A673 (cell line): ENCODE measurements at regions not wholly inside any gene's neighbourhood (a gene's known extent, or its start where the extent isn't known, plus 50 kb on each side); places are given as distances from the start of the nearest gene placed in this dataset.

Experiments
- BruUV-seq: library from RNA; stranded (reverse); fragments of 400-500 nt; replicated peaks from 2 replicates; lab custom pipeline; 2021; lab: Mats Ljungman, UMichigan
- CTCF ChIA-PET: fragments of 300-600 bp; sonication (Branson Sonifier 250); formaldehyde crosslinking; loops from one replicate; lab custom pipeline; 2022; ENCODE audit warnings: antibody characterized with exemption; lab: Charles Lee
- POLR2A ChIA-PET: fragments of 300-600 bp; sonication (Branson Sonifier 250); formaldehyde crosslinking; loops from one replicate; lab custom pipeline; 2022; ENCODE audit warnings: antibody characterized with exemption; ENCODE audit not compliant: low non-redundant PET; lab: Charles Lee
- DNase-seq: peaks from one replicate; pipeline ENCODE4 v3.0.0-alpha.2; 2015; ENCODE audit warnings: low spot score
- H3K27ac ChIP-seq: fragments of 200-600 bp; sonication (generic); 2 replicates; pipeline ENCODE4 v1.5.1; 2016; ENCODE audit warnings: mixed run types, low read depth, mild to moderate bottlenecking, mixed read lengths, antibody characterized with exemption, low read length; ENCODE audit not compliant: poor library complexity, severe bottlenecking
- H3K27me3 ChIP-seq: fragments of 200-600 bp; sonication (generic); replicated peaks from 2 replicates; pipeline ENCODE4 v1.6.1; 2017; ENCODE audit warnings: mixed run types, low read depth, mild to moderate bottlenecking, mixed read lengths, antibody characterized with exemption, low read length; ENCODE audit not compliant: insufficient read depth, poor library complexity
- H3K36me3 ChIP-seq: fragments of 200-600 bp; sonication (generic); 2 replicates; pipeline ENCODE4 v1.6.1; 2016; ENCODE audit warnings: mixed run types, mild to moderate bottlenecking, mixed read lengths, antibody characterized with exemption, low read length; ENCODE audit not compliant: insufficient read depth, poor library complexity, severe bottlenecking
- H3K4me1 ChIP-seq: fragments of 200-600 bp; sonication (generic); 2 replicates; pipeline ENCODE4 v1.6.1; 2017; ENCODE audit warnings: mixed run types, mild to moderate bottlenecking, mixed read lengths, antibody characterized with exemption, low read length; ENCODE audit not compliant: insufficient read depth, poor library complexity, severe bottlenecking
- H3K4me3 ChIP-seq: fragments of 200-600 bp; sonication (generic); 2 replicates; pipeline ENCODE4 v1.5.1; 2016; ENCODE audit warnings: low read depth, mixed run types, mild to moderate bottlenecking, mixed read lengths, low read length; ENCODE audit not compliant: poor library complexity, severe bottlenecking
- H3K9me3 ChIP-seq: fragments of 200-600 bp; sonication (generic); 2 replicates; pipeline ENCODE4 v1.6.1; 2016; ENCODE audit warnings: mixed run types, low read depth, mild to moderate bottlenecking, mixed read lengths, antibody characterized with exemption, low read length; ENCODE audit not compliant: poor library complexity, severe bottlenecking
- EZH2 ChIP-seq: fragments of 200-600 bp; sonication (generic); IDR thresholded peaks from 2 replicates; pipeline ENCODE4 v1.6.1; 2017; ENCODE audit warnings: borderline replicate concordance, low read depth, mild to moderate bottlenecking, mixed read lengths, antibody characterized with exemption, low read length; ENCODE audit not compliant: poor library complexity, severe bottlenecking
- intact Hi-C: fragments of 100-400 bp; cut with micrococcal nuclease; formaldehyde crosslinking; loops from one replicate; pipeline ENCODE4 v1.10.0; 2022; ENCODE audit not compliant: unreplicated experiment
- TF ChIP-seq, protein P1 (sequence below): fragments of 300-800, 200-600 bp; sonication (generic); conservative IDR thresholded peaks from 2 replicates; pipeline ENCODE4 v1.5.1; 2017; ENCODE audit warnings: low read depth, mild to moderate bottlenecking, antibody characterized with exemption, low read length, moderate library complexity, mixed read lengths

DNA sequence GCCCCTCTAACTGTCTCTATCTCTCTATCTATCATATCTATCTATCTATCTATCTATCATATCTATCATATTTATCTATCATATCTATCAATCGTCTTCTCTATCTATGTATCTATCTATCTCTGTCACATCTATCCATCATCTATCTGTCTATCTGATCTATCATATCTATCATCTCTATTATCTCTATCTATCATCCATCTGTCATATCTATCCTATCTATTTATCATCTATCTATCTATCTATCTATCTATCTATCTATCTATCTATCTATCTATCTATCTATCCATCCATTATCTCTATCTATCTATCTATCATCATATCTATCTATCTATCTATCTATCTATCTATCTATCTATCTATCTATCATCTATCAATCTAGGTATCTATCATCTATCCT is 638.0 kb downstream of the DHX35 start:
- no peaks in the 10 kb centered on the region for H3K4me1 ChIP-seq
- no peak overlapping the region for H3K27ac ChIP-seq
- no peaks in the 10 kb centered on the region for H3K36me3 ChIP-seq
- intact Hi-C loops: no loop called here
- no TSS peak for BruUV-seq
- DNase-seq: no peak
- CTCF ChIA-PET: no interaction called here
- H3K9me3 ChIP-seq: no peaks in the 10 kb centered on the region
- H3K4me3 ChIP-seq: no peak overlapping the region
- peaks cover 41% of the 10 kb centered on the region for H3K27me3 ChIP-seq
- POLR2A ChIA-PET: no interaction called here
- no peak for TF ChIP-seq EZH2
- TF ChIP-seq, protein P1, sequence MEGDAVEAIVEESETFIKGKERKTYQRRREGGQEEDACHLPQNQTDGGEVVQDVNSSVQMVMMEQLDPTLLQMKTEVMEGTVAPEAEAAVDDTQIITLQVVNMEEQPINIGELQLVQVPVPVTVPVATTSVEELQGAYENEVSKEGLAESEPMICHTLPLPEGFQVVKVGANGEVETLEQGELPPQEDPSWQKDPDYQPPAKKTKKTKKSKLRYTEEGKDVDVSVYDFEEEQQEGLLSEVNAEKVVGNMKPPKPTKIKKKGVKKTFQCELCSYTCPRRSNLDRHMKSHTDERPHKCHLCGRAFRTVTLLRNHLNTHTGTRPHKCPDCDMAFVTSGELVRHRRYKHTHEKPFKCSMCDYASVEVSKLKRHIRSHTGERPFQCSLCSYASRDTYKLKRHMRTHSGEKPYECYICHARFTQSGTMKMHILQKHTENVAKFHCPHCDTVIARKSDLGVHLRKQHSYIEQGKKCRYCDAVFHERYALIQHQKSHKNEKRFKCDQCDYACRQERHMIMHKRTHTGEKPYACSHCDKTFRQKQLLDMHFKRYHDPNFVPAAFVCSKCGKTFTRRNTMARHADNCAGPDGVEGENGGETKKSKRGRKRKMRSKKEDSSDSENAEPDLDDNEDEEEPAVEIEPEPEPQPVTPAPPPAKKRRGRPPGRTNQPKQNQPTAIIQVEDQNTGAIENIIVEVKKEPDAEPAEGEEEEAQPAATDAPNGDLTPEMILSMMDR: no peak

DNA sequence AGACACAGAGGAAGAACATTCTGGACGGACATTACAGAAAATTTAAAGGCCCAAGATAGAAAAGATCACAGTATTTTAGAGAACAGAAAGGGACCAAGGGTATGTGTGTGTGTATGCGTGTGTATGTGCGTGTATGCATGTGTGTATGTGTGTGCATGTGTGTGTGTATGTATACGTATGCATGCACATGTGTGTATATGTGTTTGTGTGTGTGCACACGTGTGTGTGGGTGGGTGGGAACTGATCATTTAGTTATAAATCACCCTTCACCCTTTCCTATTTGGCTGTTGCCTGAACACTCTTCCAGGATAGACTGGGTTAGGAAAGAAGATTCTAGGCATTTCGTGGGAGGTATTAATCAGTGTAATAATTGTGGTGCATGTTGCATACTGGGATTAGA is 634.4 kb downstream of the DHX35 start:
- Histone ChIP-seq H3K4me1 (no peaks in the 10 kb centered on the region), H3K4me3 (no peak overlapping the region), H3K27me3 (peaks cover 39% of the 10 kb centered on the region), H3K36me3 (no peaks in the 10 kb centered on the region), H3K27ac (no peak overlapping the region), H3K9me3 (no peaks in the 10 kb centered on the region)
- no peak for TF ChIP-seq EZH2
- TF ChIP-seq, protein P1: no peak
- no TSS peak for BruUV-seq
- no peak for DNase-seq
- intact Hi-C loops: no loop called here
- POLR2A ChIA-PET: no interaction called here
- CTCF ChIA-PET: no interaction called here

DNA sequence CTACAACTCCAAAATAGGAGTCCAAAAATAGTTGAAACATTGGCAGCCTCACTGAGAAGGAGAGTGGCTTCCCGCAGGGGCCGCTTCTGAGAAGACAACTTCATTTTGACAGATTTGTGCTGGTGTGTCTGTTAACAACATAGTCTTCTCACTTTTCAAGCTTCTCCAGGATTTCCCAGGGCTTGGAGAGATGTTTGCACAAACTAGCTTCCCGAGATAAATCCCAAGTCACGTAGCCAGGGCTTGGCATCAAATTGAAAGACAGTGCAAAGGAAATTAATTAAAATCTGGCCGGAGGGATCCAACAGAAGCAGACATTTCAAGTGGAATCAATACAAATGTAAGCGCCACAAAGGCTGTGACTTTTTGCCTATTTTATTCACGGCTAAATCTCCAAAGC is 630.2 kb downstream of the DHX35 start:
- Histone ChIP-seq H3K4me1 (no peaks in the 10 kb centered on the region), H3K27me3 (peaks cover 10% of the 10 kb centered on the region), H3K27ac (no peak overlapping the region), H3K4me3 (no peak overlapping the region), H3K9me3 (no peaks in the 10 kb centered on the region), H3K36me3 (no peaks in the 10 kb centered on the region)
- no peak for TF ChIP-seq EZH2
- TF ChIP-seq, protein P1: no peak
- DNase-seq: no peak
- BruUV-seq: no TSS peak
- POLR2A ChIA-PET: no interaction called here
- intact Hi-C loops: no loop called here
- CTCF ChIA-PET: no interaction called here
